Activated CD4-positive, alpha-beta T cell treated with anti-CD3 and anti-CD28 coated beads, Interleukin-2, amount 50 U/mL, for 48 hours (primary cell): ENCODE measurements at regions not wholly inside any gene's neighbourhood (a gene's known extent, or its start where the extent isn't known, plus 50 kb on each side); places are given as distances from the start of the nearest gene placed in this dataset.
A peak's percentile ranks its signal among the peaks of the same experiment; 100 is the strongest.

Experiments
- DNase-seq, 2 experiments: peaks; one replicate each; pipeline ENCODE4 v3.0.0-alpha.2; 2020

- DNase-seq: peak; percentile 45 to 55
Observed at GRCh38 chr14:86654558-86655184, 1124.7 kb downstream of the FLRT2 start.

GRCh38 chr14:86652526-86652925, 1122.6 kb downstream of the FLRT2 start:
- no peak for DNase-seq

DNA sequence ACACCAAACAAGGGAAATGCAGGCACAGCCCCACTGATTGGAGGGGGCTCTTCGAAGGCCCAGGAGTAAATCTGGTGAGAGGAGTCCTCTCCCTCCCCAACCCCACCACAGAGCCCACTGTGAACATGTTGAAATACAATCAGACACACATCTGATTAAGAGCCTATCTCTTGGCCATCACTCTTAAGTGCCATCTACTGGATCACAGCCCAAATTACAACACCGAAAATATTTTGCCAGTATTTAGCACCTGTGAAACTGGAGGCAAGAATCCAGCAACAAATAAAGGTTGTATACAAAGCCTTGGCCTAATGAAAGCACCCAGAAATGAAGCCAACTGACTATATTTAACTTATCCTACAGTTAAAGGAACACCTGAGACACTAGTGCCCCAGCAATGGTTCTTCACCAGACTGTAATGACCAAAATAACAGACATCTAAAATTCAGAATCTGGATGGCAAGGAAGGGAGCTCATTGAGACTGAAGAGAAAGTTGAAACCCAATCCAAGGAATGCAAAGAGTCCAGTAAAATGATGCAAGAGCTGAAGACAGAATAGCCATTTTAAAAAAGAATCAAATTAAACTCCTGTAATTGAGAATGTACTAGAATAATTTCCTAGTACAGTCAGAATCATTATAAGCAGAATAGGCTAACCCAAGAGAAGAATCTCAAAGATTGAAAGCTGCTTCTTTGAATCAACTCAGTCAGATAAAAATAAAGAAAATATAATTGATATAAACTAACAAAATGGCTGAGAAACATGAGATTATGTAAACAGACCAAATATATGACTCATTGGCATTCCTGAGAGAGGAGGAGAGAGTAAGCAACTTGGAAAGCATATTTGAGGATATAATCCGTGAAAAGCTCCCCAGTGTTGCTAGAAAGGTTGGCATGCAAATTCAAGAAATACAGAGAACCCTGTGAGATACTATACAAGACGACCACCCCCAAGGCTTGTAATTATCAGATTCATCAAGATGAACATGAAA, 1117.0 kb downstream of the FLRT2 start:
- DNase-seq: no peak

DNA sequence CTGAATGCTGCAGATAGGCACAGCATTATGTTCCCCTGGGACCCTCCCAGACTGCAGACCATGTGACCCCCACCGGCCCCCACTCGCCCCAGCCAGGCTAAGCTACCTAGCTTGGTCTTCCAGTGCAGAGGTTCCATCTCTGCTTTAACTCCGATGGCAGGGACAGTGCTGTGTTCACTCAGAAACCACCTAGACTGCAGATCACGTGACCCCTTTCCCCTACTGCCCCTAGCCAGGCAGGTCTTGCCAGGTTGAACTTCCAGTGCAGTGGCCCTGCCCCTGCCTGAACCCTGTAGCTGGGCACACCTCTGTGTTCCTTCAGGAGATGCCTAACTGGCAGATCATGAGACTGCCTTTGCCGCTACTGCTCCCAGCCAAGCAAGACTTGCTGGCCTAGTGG, 1116.2 kb downstream of the FLRT2 start:
- DNase-seq: no peak

DNA sequence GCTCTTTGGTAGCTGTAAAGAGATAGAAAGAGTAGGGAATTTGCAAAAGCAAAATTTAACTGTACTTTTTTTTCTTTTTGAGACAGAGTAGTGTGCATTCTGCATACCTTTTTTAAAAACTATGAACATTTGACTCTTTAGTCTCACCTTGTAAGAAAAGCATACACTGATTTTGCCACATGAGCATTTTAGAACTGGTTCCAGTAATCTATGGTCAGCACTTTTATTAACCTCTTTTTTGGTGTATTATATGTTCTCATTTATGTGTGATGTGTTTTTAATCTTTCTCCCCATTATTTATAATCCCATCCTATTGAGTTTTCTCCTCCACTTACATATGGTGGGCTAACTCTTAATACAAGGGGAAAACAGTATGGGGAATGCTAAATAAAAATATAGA, 1111.4 kb downstream of the FLRT2 start:
- no peak for DNase-seq

- DNase-seq: no peak
Observed at GRCh38 chr14:86640288-86640687, 1110.3 kb downstream of the FLRT2 start.

DNA sequence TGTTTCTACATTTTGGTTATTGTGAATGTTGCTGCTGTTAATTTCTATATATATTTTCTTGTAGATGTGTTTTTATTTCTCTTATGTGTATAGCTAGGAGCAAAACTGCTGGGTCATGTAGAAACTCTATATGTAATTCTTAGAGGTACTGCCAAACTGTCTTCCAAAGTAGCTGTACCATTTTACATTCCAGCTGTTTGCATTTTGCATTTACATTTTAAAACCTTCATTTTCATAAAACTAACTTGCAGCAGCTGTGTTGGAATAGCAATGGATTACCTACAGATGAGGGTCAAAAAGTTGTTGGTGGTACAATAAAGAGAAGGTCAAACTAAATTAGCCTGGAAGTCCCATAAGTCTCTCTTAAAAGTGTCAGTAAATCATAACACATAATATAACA, 1109.7 kb downstream of the FLRT2 start:
- DNase-seq: no peak

- no peak for DNase-seq
Observed at GRCh38 chr14:86639146-86639545, 1109.2 kb downstream of the FLRT2 start.

DNA sequence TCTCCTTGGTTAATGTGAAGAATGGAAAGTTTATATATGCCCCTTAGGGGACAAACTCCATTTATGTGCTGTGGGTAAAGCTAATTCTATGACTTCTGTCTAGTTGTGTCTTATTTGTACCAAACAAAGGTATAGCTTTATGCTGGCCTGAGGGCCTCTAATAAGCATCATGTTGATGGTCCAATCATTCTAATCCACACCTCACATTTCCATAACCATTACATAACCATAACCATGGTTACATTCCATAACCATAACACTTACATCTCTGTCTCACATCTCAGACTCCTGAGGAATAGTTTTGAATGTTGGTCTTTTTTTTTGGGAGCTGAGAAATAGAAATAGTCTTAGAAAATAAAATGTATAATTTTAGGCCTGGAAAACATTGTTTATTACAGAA, 1097.1 kb downstream of the FLRT2 start:
- DNase-seq: no peak

DNA sequence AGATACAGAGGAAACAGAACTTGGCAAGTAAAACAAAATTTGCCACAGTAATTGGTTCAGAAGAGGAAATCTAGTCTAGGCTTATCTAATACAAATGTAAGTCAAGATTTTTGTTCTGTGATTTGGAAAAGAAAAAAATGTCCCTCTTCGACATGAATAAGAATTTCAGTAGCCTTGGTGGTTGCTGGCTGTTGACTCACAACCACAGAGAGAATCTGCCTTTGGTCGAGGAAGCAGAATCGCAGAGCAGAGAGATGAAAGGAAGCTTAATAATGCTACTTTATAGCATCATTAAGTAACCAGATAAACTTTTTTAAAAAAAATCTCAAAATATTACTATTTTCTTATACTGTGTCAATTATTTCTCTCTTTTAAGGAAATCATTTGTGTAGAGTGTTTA, 1096.6 kb downstream of the FLRT2 start:
- DNase-seq: no peak

DNA sequence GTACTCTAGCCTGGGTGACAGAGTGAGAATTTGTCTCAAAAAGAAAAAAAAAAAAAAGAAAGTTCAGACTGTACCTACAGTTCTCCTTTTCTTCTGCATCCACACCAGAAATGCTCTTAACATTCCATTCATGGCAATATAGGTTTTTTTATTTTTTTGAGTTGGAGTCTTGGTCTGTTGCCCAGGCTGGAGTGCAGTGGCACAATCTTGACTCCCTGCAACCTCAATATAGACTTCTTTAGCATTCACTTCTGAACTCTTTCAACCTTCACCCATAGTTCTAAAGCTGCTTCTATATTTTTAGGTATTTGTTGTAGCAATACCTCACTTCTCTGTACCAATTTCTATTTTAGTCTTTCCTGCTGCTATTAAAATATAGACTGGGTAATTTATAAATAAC, 1095.7 kb downstream of the FLRT2 start:
- DNase-seq: no peak

DNA sequence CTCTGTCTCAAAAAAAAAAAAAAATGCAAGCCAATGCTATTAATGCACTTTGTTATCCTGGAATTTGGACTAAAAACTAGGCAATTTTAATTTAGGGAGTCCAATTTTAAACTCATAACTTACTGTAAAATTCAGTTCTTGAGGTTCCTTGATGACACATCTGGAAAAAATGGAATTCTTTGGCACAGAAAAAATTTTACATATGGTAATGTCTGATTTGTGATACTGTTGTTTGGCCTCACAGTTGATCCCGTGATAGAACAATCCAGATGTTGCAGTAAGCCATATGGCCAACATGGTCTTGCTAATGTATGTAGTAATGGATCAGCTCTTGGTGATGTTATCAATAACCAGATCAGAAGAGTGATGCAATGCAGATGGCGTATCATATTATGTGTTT, 1089.8 kb downstream of the FLRT2 start:
- DNase-seq: no peak

- no peak for DNase-seq
Observed at GRCh38 chr14:86613786-86614185, 1083.8 kb downstream of the FLRT2 start.

- no peak for DNase-seq
Observed at GRCh38 chr14:86613126-86613525, 1083.2 kb downstream of the FLRT2 start.

GRCh38 chr14:86604561-86604960, 1074.6 kb downstream of the FLRT2 start:
- DNase-seq: no peak

DNA sequence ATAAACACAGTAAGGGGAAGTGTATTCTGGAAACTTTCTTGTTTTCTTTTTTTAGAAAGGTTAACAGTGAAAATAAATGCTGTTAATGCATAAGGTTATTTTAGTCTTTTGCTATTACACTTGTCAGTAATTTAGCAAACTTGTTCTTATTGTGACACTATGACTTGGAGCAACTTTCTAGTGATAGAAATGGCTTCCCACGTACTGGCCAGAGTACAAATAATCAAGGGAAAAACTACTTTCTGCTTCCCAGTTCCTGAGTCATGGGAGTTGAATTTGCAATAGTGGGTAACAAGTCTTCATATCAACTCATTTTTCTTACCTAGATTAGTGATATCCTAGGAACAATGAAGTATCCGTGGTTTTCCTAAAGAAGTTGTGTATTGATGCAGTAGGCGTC, 1072.3 kb downstream of the FLRT2 start:
- no peak for DNase-seq

DNA sequence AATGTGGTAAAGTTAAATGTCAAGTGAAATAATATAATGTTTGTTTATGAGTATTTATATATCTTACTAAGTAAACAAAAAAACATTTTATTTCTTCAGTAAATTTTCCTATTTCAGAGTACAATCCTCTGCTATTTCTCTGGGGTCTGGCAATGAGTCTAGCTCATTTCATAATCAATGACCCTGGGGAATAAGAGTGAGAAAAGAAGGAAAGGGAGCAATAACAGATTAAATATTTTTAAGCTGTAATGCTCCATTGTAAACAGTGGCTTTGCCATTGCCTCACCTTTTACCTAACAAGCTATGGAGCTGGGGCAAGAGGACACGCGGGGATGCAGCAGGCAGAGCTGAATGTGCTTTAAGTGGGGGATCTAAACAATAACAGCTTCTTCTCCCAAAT, 1071.9 kb downstream of the FLRT2 start:
- DNase-seq: no peak

DNA sequence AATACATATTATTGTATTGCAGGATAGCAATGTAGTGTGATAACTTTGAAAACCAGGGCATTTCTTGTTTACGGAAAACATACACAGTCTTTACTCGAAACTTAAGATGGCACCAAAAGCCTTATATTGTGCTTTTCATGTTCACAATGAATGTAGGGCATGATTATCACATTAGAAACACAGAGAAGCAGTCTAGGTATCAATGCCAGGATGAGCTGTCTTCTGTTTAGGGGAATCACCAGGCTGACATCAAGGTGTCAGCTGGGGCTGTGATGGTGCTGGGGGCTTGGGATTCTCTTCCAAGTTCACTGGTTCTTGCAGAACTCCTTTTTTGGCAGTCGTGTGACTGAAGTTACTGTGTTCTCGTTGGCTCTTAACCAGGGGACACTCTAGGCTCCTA, 1067.3 kb downstream of the FLRT2 start:
- DNase-seq: no peak

DNA sequence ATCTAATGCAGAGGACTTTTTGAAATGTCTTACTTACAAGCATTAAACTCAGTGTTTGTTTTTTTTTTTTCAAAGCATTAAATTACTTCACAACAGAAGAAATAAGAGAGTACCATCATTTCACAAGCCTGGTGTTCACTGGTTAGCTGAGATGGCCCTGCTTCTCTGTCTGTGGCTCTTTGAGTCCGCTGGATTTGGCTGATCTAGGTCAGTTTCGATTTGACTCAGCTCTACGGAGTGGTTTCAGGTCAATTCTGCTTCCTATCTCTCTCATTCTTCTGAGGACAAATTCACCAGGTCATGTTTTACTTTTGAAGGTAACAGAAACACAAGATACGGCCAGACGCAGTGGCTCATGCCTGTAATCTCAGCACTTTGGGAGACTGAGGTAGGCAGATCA, 1066.1 kb downstream of the FLRT2 start:
- no peak for DNase-seq

DNA sequence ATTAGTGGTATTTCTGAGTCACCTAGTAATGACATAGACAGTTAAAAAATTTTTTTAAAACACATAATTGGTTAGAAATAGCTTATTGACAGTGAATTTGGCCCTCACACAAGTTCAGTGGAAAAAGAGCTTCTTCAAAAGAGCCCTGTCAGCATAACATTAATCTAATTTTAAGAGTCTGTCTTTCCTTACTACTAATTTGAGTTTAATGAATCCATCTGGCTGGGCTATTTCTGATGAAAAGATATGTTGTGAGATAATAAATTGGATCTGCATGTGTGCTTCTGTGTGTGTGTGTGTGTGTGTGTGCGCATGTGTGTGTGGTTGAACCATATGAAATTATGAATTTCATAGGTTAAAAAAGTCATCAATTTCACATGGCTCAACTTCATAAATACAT, 1045.2 kb downstream of the FLRT2 start:
- DNase-seq: no peak

DNA sequence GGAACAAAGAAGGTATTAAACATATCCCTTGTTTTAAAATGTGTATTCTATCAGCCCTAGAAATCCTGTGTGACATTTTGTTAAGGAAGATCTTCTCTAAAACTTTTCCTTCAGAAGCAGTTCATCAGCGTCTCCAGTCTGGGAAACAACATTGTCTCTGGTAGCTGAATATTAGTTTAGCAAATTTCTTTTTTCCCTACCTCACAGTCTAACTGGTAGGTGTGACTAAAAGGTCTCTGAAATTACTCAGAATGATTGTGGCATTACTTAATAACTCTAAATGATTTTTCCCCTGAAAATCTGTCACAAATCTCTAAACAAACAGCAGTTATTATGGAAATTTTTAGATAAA, 1044.8 kb downstream of the FLRT2 start:
- DNase-seq: no peak

- no peak for DNase-seq
Observed at GRCh38 chr14:86574051-86574777, 1044.3 kb downstream of the FLRT2 start.

DNA sequence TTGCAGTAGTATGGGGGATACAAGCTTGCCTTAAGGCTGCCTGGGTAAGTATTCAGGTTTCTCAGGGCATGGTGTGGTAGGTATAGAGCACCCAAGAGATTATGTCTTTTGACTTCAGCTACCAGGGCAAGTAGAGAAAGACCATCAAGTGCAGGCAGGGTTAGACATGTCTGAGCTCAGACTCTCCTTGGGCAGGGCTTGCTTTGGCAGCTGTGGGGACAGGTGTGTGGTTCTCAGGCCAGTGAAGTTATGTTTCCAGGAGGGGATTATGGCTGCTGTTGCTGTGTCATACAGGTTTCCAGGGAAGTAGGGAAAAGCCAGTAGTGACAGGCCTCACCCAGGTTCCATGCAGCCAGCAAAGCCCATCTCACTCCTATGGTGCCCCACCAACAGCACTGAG, 1040.4 kb downstream of the FLRT2 start:
- no peak for DNase-seq

DNA sequence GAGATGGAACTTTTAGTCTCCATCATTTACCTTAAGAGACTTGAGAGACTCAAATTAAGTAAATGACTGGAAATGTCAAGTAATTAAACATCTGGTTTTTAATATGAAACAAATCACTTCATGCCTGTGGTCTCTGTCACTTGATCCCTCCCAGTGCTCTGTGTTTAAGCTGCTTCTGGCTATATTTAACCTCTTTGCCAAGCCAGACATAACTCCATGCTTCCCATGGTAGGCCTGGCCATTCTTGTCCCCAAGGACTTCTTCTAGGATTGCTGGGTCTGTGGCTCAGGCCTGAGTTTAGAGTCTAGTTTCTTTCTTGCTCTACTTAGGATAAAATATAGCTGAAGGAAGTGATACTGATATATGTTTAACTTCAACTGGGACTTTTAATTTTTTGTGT, 1013.6 kb downstream of the FLRT2 start:
- DNase-seq: no peak
